Kidney capillary endothelial cell (primary cell): ENCODE measurements at regions not wholly inside any gene's neighbourhood (a gene's known extent, or its start where the extent isn't known, plus 50 kb on each side); places are given as distances from the start of the nearest gene placed in this dataset.

ENCODE experiments used
- DNase-seq: peaks from one replicate; pipeline ENCODE4 v3.0.0-alpha.2; 2018; ENCODE audit warnings: low spot score

DNA sequence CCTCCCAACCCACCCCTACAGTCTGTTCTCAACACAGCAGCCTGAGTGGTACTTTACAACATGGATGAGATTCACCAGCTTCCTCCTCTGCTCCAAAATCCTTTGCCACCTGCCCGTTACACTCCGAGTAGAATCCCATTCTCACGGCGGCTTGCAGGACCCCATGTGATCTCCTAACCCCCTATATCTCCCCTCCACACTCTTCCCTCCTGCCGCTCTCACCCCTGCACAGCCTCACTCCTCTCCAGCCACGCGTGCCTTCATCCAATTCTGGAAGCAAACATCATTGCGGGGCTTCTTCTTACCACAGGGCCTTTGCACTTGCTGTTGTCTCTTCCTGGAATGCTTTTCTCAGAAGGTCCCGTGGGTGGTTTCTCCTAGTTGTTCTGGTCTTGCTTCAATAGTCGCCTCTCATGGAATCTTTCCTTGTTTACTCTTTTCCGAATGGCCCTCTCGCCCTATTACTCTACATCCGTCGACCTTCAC, 472.3 kb downstream of the CDH26 start:
- no peak for DNase-seq

DNA sequence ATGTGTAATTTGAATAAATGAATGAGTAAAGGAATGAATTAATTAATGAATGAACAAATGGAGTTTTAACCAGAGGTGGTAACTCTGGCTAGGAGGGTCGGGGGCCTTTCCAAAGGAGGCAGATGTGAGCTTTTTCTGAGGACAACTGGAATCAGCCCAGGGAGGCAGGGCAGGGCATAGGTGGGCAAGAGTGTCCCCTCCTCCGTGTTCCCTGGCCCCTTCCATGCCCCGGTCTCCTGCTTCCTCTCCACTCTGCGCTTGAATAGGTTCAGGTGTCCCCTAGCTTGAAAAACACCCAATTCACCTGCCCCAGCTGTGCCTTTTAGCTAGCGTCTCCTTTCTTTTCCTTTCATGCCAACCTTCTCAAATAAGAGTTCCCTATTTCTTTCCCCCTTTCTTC, 473.1 kb downstream of the CDH26 start:
- DNase-seq = no peak

DNA sequence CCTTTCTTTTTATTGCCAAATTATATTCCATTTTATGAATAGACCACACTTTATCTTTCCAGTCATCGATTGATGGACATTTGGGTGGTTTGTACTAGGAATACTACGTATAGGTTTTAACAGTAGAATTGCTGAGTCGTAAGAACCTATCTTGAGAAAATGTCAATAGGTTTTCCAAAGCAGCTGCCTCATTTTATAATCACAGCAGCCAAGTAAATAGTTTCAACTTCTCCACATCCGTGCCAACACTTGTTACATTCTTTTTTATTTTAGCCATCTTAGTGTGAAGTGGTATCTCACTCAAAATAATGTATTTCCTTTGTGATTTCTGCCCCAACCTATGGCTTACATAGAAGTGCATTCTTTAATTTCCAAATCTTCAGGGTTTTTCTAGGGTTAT, 479.2 kb downstream of the CDH26 start:
- no peak for DNase-seq

DNA sequence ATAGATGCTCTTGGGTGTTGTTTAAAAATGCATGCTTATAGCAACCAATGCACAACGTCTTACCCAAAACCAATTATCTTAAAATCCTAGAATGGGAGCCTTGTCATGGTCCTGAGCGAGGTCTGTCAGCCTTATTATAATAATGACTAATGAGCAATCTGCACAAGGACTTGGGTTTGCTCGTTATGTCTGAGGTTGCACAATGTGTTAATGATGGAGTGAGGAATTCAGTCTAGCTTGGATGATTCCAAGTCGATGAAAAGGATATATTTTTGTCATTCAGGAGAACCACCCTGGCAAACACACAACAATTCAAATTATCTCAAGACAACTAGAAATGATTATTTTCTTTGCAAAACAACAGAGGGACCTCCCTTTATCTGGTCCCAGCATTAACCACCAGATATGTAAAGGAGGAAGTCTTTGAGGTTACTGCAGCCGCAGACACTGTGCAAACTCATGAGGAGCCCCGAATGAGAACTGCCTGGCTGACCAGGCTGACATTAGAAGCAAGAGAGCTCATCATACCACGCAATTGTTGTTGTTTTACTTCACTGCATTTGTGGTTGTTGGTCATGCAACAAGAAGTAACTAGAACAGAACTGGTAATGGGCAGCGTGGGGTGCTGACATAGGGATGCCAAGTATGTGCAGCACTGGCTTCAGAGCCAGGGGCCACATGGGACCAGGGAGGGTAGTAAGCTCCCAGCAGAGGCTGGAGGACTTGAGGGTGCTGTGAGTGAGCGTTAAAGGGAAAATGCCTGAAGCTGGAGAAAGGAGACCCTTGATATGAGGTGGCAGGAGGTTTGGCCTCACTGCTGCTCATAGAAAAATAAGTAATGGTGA, 488.3 kb downstream of the CDH26 start:
- no peak for DNase-seq

DNA sequence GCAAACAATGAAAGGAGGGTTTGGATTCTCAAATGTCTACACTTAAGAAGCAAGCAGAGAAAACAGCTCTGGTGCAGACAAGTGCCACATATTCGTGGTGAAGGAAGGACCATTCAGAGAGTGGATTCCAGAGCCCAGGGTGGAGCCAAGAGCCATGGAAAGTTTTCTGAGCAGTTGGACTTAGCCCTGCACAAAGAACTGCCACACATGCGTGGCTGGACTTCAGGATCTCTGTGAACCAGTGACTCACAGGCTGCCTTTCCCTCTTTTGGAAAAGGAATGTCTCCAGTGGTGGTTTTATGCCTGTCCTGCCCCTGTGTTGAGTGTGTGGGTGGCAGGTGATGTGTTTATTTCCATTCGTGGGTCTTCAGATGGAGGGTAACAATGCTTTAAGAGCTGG, 489.5 kb downstream of the CDH26 start:
- no peak for DNase-seq

DNA sequence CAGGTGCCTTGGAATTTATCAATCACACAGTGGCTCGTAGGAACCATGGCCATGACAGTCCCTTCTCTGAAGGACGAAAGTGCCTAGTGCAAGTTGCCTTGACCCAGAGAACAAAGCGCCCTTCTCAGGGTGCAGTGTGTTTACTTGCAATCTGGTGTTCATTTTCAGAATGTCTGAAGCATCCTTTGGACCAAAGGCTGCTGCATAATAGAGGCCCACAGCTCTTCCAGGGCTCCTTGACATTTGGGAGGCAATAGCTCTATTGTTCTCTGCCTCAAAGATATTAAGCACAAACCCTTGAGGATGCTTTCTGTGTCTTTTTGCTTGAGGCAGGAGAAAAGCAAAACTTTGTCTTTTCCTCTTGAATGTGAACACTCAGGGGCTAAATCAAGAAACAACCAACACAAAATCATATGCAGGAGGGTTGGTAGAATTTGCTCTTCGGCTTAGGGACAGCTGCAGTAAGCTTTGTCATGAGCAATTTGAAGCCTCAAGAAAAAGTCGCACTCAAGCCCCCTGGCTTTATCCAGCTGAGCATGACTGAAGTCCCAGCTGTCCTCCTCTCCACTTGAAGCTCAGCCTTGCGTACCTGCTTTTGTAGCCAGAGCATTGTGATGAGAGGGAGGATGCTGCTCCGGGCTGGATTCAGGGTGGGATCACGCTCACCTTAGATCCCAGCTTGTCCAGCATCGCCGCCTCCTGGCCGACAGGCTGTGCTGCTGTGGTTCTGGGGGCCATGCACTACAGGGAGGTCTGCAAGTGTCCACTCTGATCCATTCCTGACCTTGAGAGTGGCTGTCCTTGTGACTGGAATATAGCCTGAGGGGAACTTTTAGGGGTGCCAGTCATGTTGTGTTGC, 495.4 kb downstream of the CDH26 start:
- DNase-seq = no peak

DNA sequence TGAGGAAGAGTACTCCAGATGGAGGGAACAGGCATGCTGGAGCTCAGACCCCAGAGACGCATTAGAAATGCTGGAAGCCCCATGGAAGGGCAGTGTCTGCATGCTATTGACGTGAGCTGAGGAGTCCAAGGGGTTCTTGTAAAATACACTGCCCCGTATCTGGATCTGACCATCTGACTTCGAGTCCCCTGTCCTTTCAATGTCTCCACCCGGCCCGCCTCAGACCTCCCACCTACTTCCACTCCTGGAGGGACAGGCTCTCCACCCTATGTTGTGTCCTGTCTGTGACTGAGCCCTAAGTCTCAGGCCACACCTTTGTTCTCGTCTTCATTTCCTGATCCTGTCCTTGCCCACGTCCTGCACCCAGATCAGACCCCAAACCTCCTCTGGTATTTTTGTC, 496.3 kb downstream of the CDH26 start:
- DNase-seq = no peak

DNA sequence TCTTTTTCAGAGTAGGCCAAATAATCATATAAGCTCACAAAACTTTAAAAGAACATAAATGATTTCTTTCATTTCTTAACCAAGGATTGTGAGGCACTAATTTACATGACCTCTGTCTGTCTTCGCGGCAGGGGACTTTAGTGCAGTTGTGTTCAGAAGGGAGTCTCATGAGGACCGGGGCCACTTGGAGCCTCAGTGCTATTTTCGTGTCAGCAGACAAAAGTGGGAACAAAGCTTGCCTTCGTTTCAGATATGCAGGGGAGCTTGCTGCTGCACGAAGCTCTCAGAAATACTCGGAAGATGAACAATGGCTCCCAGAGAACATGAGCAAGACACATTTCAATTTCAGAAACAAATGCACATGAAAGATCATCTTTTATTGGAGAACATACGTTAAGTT, 497.0 kb downstream of the CDH26 start:
- DNase-seq = no peak

DNA sequence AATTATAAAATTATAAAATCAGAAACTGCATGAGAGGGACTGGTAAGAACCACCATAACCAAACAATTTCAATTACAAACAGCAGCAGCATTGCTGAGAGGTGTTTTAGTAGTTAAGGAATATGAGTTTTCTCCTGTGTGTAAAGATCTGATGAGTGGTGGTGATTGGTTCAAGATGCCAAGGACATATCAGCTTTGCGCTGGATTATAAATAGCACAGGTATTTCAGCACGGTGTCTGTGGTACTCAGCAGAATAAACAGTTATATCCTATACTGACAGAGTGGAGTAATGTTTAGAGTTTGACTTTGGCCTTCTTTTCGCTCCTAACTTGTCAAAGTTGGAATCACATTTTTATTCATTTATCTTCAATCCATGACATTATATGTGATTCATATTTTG, 501.0 kb downstream of the CDH26 start:
- DNase-seq = no peak

DNA sequence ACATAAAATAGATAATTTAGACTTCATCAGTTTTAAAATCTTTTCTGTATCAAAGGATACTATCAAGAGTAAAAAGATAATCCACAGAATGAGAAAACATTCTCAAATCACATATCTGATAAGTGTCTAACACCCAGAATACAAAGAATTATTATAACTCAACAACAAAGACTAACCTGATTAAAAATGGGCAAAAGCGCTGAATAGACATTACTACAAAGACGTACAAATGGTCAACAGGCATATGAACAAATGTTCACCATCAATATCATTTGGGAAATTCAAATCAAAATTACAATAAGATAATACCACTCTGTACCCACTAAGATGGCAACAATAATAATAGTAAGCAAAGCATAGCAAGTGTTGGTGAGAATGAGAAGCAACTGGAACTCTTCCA, 503.8 kb downstream of the CDH26 start:
- no peak for DNase-seq

DNA sequence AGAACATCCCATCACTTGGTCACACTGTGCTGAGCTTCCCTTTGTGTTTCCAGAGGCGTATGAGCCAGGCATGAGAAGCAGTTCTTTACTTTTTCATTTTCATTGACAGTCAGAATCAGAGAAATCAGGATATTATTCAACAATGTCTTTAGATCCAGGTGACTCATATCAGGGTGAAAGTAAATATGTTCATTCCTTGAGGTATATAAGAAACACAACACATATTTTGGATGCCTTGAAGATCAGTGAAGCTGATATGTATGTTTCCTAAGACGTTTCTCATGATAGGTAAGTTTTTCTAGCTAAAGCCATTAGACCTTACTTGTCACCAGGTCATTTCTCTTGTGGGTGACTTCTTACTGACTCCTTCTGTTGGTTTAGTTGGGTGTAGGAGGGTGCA, 505.6 kb downstream of the CDH26 start:
- no peak for DNase-seq

DNA sequence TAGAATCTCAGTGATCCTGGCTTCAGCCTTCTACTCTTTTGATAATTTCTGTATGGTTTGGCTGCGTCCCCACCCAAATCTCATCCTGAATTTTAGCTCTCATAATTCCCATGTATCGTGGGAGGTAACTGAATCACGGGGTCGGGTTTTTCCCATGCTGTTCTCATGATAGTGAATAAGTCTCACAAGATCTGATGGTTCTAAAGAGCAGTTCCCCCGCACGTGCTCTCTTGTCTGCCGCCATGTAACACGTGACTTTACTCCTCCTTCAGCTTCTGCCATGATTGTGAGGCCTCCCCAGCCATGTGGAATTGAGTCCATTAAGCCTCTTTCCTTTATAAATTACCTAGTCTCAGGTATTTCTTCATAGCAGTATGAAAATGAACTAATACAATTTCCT, 507.2 kb downstream of the CDH26 start:
- no peak for DNase-seq

DNA sequence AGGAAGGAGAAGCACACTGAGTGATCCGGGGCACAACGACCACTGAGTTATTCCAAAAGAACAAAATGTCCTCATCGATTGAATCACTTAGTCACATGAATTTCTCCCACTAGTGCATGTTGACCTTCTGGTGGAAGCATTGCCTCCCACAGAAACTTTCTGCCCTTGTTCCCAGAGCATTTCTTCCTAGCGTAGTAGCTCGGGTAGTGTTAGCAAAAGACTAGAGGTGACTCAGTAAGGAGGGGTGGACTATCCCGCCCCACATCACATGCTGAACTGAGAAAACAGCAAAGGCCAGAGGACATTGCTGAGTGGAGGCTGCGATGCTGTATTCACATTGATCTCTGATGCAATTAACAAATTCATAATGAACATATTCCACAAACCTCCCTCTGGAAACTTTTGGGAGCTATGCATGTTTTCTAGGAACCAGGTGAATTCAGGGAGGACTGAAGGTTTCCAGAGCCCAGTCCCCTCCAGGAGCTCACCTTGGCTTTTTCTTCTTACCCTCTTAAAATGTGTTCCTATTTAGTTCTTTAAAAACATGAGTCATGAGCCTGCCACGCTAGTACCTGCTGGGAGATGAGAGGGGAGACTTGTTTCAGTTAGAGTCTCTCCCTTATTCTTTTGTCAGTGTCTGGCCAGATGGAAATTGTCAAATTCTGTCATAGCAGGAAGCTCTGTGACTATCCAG, 507.9 kb downstream of the CDH26 start:
- DNase-seq = no peak

DNA sequence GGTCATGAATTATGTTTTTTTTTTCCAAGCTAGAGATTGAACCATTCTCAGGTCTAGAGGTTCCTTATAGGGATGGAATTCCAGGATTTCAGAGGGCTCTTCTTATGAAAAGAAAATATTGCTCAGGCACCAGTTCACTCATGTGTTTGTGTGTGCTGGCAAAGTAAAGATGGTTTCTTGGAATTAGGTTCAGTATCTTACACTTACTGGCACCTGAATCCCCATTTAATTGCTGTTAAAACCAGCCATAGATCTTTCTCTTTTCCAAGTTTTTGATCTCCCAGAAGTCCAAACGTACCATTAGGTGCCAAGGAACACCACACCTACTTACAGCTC, 508.4 kb downstream of the CDH26 start:
- no peak for DNase-seq

DNA sequence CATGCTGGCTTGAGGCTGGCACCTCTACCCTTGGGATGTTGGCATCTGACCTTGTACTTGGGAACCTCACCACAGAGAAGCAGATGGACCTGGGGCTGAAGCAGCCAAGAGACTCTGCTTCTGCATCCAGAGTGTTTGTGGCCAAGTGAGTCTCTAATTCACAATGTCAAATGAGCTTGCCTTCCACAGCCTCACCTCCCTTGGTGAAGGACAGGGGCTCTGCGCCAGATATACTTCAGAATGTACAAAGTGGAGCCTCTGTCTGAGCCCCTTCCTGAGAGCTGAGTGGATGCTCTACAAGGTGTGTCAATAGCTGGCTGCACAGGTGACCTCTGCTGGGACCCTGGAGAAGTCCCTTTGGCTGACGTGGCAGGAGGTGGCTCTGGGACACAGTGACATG, 508.9 kb downstream of the CDH26 start:
- DNase-seq = no peak

DNA sequence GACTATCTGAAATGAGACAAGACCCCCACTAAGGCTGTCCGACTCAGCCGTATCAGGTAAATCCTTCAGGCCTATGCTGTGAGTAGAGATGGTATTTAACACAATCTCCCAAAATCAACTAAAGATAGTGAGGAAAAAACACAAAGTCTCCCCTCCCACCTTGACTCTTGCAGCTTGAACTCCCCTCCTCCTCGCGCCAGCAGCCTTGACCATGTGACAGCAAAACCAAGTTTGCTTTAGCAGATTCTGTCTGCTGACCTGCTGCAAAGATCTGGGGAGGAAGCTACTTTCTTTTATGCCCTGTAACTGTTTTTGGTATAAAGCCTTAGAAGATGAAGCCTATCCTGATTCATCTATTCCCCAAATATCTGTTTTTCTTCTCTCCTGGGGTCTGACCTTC, 509.5 kb downstream of the CDH26 start:
- no peak for DNase-seq

DNA sequence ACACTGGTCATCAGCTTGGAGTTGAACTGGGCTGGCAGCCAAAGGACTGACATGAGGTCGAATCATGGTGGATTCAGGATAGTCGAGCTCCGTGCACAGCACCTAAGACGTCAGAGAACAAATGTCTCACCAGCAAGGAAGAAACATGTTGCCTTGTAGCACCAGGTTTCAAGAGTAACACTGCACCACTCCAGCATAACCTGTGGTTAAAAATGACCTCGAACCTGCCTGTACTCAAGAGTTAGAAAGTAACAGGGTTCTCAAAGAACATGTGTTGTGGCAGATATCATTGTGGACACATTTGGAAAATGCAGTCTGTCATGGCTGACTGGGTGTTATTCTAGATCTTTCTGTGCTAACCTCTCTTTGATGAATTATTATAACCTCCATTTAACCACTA, 511.6 kb downstream of the CDH26 start:
- DNase-seq = no peak

DNA sequence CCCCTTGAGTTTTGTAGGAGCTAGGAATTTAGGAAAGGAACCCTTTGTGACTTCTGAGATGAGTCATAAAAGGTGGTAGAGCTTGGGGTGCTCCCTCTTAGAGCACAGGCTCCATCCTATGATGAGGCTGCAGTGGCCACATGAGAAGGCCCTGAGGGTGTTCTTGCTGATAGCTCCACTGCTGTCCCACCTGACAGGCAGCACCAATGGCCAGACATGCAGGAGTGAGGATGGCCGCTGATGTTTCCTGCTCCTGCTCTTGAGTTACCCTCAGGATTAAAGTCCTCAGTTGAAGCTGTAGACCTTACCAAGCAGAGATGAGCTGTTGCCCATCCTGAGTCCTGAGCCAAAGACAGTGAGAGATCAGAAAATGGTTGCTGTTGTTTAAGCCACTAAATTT, 512.1 kb downstream of the CDH26 start:
- DNase-seq = no peak

DNA sequence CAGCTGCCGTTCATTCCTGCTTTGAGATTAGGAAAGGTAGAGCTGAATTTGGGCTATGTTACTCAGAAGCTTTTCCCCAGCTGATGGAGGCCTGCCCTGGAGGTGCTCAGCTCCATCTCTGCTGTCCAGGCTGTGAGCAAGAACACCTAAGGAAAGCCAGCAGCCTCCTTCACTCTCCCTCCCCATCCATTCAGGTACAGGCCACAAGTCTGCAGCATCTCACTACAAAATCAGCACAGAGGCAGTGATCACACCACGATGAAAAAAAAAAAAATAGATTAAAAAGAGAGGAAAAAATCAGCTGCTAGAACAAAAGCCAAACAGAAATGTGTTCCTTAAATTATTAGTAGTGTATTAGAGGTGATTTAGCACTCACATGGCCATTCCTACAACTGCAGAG, 515.0 kb downstream of the CDH26 start:
- DNase-seq = no peak

DNA sequence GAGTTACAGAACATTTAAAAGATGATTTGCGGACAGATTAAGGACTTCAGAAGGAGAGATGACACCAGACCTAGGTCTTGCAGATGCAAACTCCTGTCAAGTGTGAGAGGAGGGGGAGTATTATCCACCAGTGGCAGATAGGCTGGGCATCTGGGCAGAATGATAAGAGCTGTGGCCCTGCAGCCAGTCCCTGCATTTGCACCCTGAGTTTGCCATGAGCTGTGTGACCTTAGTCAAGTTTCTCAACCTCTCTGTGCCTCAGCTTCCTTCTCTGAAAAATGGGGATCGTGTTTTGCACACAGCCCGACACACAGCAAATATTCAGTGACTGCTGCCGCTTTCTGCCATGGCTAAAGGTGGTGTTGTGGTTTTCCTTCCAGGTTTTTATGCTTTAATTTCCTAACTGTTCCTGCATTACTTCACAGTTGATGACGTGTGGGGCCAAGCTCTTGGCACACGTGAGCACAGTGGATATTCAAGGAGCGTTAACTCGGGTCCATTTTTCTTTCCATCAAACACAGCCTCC, 516.2 kb downstream of the CDH26 start:
- no peak for DNase-seq

DNA sequence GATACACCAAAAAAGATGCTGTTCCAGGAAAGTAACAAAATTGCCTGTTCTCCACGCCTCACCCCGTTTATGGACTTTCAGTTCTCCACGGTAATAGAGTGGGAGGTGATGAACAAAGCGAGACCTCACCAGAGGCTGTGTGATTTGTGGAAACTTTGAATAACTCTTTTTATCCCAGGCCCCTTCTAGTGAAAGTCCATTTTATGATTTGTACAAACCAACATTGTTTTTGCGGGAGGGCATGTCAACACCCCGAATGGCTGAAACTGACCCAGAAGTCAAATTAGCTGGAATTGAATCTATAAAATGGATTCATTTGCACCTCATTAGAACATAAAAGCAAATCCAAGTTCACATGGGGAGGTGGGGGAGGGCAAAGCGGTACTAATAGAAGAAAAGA, 517.8 kb downstream of the CDH26 start:
- DNase-seq = no peak

DNA sequence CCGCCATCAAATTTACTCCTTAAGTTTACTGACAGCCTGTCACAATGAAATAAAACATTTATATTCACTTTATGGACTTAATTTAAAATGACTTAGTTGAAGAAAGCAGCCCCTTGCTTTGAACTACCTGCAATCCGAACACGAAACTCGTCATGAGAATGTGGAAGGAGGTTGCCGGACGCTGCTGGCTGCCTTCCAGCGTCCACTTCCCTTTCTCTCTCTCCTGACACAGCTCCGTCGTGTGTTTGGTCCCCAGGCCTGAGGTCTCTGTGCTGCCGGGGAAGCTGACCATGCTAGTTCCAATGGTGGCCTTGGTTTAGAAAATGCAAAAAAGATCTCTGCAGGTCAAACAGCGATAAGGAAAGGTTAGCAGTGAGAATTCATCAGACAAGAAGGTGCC, 519.7 kb downstream of the CDH26 start:
- no peak for DNase-seq

DNA sequence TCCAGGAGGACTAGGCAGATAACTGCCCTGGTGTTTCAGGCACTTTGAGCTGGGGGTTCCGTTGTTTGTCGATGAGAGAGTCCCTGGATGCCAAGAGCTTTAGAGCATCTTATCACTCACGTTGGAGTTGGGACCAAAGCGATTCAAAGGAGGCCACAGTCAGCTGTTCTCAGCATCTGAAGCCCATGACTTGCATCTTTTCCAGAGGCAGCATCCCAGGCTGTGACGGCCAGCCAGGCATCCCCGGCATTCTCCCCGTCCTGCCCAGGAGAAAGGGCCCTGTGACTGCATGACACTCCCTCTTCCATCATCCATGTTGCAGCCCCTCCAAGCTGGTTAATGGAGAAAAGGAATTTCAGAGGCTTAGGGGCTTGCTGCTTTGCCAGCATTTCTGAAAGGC, 520.3 kb downstream of the CDH26 start:
- no peak for DNase-seq
